HG03060 (cell line): ENCODE measurements at regions not wholly inside any gene's neighbourhood (a gene's known extent, or its start where the extent isn't known, plus 50 kb on each side); places are given as distances from the start of the nearest gene placed in this dataset.

Experiments
- ATAC-seq: cut with Tn5 transposase; IDR thresholded peaks from one replicate; pipeline ENCODE4 v1.9.1; 2021; ENCODE audit warnings: low read depth, moderate number of reproducible peaks; ENCODE audit not compliant: unreplicated experiment

DNA sequence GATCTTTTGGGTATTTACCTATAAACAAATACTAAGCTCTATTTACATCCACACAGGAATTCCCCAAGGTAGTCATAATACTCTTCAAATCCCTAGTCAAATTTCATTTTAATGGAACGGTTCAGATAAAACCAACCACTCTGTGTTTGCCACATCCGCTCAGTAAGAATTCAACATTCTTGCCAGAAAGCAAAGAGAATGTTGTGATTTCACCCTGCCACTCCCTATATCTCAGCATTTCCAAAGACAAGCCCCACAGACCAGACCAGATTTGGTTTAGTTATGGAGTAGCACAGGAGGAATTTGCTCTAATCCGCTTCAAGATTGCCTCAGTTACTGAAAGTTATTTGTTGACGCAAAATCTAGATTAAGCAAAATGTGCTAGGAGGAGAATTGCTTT is 105.6 kb upstream of the SERP2 start:
- no peak for ATAC-seq

DNA sequence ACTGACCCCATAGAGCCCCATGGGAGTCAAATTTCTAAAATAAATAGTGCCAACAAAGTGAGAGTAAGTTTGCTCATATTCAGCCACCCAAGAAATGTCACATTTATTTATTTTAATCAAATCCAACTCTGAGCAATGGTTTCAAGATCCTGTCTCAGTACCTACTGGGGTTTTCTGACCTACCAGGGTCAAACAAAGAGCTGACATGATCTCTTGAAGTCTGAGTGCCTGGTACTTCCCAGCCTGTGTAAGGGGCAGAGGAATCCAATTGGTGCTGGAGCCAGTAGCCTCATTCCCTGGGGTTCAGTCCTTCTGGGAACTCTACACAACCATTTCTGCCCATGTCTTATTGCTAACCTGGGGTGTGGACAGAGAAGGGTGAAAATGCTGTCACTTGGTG is 104.6 kb upstream of the SERP2 start:
- no peak for ATAC-seq

DNA sequence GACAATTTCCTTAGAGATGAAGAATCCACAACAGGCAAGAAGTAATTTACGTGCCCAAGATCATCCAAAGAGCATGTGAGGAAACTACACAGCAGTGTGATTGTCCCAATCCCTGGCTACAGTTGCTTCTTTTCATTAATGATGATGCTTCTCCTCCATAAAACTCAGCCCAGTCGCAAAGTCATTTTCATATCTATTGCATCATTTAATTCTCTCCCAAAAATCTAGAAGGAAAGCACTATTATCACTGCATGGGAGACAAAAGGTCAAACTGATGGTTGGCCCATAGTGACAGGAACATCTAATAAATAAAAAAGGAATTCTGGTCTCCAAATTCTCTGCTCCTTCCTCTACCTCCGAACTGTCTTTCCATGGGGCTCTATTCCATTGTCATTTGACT is 103.5 kb upstream of the SERP2 start:
- ATAC-seq = no peak

DNA sequence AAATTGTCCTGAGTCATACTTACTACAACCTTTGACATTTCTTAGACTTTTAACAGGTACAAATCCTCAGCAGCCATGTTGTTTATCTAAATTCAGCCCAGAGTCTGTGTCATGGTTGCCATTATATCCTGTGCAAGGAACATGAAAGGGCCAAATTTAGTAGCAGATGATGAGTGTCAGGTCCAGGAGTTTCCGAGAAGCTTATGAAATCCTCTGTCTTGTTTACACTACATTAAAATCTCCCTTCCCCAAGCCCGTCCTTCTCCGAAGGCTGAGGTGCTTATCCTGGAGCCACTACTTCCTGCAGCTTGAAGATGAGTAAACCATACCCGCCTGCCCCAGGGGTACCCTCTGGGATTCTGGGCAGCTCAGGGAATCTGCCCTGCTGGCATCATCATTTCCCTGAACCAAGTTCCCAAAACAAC is 102.6 kb upstream of the SERP2 start:
- no peak for ATAC-seq

DNA sequence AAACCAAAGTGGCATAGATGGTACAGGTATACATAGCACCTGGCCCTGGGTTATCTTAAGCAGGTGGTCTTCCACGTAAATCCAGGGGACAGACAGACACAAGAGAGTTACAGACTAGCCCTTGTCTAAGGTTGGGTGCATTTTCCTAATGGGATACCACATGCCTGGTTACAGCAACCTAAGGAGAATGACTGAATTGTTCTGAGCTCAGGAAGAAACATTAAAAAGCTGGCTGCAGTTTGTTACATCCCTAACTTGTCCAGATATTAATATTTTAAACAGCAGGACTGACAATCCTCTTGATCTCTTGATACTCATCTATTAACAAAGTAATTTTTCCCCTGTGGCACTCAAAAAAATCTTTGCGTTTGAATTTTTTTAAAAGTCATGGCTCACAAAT is 102.2 kb upstream of the SERP2 start:
- ATAC-seq = no peak

DNA sequence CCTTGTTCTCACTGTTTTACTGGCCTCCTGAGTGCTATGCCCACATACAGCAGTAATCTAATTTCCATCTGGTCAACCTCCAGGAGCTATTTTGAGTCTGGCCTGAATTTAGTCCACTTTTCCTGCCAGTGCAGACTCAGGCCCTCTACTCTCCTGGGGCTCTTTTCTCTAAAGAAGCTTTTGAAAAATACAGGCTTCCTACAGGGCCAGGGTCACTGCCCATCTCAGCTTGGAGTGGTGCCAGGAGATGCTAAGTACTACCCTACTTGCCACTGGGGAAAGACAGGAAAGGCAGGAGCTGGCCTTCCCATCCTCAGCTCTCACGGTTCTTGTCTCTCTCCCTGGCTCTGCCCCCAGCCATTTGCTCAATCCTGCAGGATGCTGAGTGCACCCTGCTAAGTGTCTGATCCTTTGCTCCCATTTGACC is 101.7 kb upstream of the SERP2 start:
- no peak for ATAC-seq

DNA sequence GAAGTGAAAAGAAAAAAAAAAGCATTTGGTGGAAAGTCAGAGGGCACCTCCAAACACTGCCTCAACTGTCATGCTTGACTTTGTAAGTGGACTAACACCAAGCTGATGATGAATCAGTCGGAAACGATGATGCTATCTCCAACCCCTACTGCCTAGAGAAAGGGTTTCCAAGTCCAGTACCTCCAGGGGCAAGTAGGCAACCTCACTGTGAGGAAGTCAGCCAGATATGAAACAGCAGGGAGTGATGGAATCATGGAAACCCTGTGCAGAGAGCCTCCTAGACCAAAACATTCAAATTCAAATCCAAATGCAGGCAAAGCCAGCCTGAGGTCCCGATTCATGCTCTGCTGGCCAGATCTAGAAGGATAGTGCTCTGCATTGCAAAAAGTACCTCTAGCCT is 100.9 kb upstream of the SERP2 start:
- no peak for ATAC-seq

DNA sequence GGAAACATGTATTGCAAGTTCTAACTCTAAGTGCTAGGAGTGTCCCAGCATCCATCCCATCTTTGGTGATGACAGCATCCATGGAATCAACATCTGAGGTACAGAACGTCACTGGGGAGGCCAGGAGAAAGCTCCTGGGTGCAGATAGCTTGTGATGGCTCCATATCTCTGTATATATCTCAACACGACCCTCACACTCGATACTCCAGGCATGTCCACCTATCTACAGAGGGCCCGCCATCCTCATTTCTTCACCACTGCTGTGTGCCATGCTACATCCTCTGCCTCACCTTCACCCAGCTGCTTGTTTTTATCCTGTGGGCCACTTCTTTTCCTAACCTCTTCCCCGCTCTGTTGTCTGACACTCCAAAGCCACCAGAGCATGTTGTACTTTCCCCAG is 100.4 kb upstream of the SERP2 start:
- no peak for ATAC-seq

DNA sequence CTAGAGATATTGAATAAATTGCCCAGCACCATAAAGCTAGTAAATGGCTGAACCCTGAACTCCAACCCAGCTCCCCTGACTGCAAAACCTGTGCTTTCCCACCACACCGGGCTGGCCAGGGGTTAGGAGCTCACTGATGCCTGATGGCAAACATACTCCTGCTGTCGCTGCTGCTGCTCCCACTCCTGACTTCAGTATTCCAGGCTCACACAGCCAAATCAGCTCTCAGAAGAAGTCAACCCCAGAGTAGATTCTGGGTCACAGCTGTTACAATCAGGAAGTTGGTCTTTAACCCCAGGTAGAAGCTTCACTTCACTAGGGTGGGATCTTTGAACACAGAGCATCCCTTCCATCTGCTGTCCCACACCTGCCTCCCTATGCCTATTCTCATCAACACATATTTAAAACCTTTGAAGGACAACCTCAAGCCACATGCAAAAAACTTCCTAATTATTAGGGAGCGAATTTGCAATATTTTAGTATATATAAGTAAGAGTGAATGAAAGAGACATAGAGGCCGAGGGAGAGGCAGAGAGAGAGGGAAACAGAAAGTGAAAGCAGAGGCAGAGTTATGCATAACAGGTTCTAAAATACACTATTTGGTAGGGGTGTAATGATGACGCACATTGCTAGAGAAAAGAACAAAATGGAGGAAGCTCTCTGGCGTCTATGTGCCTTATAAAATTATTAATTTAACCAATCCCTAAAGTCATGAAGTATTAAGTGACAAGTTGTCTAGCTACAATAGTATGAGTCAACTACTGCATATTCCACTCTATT is 99.4 kb upstream of the SERP2 start:
- ATAC-seq = peak; percentile 63

DNA sequence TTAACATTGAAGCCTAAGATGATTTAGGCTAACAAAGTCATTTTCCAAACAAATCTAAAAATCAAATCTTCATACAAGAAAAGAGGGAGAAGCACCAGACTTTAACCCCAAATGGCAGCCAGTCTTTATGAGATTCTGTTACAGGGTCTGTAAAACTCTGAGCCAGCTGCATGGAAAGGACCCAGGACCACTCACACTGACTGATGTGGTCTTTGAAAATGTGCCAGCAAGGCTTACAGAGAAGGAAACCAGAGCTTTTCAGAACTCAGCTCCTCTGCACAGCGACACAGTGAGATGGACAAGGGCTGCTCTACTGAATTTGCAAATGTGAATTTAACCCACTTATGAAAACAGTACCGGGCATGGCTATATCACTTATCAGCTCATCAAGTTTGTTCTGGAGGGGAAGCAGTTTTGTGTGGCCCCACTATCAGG is 98.8 kb upstream of the SERP2 start:
- no peak for ATAC-seq

DNA sequence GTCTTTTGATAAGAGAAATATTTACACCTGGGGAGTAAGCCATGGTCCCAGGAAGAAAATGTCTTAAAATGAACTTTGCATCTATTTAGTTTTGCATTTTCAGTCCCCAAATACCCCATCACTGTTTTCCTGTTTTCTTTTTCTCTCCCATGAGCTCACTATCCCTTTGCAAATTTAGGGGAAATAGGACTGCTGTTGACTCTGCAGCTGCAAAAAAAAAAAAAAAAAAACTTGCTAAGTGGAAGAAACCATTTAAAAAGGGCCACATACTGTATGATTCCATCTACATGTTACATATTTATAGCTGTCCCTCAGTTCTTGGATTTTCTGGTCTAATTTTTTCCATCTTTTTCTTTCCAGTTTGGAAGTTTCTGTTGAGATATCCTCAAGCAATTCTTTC is 98.2 kb upstream of the SERP2 start:
- ATAC-seq = no peak

DNA sequence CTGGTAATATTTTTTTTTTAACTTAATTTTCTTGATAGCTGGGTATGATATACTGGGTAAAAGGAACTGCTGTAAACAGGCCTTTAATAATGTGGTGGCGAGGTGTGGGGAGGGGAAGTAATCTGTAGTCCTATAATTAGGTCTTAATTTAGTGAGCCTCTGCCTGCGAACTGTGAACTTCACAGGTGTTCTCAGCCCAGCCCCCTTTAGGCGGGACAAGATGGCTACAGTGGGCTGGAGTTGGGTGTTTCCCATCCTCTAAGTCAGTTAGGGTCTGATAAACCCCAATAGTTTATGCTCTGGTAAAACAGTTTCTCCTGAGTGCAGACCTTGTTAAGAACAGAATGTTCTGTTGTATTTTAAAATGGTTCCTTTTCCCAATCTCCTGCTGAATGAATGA is 97.6 kb upstream of the SERP2 start:
- ATAC-seq = no peak

DNA sequence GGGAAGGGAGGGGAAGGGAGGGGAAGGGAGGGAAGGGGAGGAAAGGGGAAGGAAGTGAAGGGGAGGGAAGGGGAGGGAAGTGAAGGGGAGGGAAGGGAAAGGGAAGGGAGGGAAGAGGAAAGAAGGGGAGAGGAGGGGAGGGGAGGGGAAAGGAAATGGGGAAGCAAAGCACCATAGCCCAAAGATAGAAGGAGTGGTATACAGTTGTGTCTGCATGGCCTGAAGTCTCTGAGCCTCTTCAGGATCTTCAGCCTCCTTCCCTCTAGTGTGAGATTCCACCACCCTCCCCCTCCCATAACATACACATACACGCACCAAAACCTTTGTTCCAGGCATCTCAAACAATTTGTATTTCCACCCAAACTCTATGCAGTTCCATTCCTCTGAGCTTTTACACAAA is 96.2 kb upstream of the SERP2 start:
- no peak for ATAC-seq

DNA sequence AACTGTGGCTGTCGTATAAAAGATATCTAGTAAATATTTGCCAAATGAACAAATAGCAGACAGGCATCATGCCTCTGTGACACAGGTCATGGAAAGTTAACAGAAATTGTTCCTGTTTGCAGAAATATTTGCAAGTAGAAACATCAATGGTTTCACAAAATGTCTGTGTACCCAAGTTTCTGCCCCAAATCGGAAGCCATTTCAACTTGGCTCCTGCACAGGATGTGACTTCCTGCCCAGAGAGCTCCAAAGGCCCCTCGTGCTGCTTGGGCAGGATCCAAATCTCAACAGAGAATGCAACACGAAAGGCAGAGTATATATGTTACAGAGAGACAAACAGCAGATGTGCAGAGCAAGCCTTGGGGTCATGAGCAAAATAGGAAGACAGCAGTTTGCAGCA is 95.5 kb upstream of the SERP2 start:
- ATAC-seq = no peak

DNA sequence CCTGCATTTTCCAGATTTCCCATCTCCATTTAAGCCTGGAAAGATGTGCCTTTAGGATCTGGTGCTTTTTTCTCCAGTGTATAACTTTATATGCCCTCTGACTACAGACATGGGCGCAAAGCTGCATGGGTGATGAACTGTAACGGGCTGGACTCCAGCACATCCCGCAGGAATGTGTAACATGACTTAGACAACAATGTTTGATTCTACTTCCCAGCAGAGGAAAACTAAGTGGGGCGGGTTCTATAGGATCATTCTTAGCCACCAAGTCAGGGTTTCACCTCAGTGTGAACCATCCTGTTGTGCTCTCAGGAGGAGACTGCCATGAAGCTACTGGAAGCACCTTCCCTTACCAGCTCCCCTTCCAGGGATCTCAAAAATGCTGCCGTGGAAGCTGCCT is 93.2 kb upstream of the SERP2 start:
- no peak for ATAC-seq

DNA sequence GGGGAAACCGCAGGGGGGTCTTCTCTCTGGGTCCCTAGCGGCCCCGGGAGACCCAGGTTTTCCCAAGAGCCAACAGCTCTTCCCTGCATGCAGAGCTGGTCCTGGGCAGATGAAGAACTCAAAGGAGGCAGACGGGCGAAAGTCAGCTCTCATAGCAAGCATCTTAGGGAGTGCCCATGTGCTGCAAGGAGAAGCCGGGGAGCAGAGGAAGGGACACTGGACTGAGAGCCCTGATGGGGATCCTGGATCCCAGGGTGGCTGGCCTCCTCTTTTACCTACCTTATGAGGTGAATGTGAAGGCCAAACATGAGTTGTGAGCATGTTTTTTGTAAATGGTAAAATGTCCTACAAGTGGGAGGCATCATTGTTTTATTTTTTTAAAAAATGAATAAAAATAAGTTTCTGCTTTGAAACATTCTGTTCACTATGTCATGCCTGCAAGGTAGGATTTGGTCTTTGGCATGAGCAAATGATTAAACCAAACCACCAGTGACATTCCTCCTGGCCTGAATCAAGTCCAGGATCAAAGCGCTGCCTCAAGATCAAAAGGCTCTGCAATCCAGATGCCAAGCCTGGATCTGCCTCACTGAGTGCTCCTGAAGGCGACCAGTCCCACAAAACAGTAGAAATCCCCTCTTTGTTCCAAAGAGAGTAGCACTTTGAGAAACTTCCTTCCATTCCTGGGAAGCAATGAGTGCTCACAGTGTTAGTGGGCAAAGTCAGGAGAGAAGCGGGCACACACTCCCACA is 92.2 kb upstream of the SERP2 start:
- no peak for ATAC-seq

DNA sequence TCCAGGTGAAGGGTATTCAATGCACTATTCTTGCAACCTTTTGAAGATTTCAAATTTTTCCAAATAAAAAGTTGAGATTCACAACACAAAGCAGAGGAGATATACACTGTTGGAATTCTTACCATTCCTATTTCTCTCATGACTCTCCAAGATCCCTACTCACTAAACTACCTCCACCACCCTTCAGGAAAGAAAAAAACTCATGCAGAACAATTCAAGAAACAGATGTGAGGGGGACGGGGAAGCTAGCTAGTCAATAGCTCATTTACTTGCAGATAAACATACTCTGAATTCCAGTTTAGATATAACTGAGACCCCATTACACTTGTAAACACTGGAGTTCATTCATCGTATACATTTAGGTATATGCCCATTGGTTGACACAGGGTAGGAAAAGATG is 90.0 kb upstream of the SERP2 start:
- no peak for ATAC-seq

DNA sequence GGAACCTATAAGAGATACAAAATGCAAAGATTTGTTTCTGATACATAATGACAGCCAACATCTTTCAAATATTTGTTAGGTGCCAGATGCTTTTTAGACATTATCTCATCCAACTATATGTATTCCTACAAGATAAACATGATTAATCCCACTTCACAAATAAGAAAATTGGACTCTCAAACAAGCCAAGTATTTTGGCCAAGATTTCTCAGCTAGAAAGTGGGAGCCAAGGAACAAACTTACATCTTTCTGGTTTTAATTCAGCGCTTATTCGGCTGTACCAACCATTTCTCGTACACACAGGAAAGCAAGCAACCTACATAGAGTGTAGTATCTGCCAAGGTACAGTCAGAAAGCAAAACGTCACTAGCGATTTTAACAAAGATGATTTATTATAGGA is 85.7 kb upstream of the SERP2 start:
- no peak for ATAC-seq

DNA sequence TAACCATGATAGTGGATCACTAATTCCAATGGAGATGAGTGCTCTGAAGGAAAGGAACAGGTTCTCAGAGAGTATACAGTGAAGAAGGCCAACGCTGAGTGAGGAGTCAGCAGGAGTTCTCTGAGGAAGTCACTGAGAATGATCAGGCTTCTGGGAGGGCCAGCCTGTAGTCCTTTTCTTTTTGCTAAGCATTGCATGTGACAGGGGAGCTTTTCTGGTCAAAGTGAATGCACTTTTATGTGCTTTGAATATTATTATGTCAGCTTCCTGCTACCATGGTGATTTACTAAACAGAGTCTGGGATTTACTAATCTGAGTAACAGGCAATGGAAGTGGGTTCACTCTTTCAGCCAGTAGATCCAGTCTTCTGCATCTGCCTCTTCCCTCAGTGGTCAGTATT is 81.1 kb upstream of the SERP2 start:
- ATAC-seq = no peak

DNA sequence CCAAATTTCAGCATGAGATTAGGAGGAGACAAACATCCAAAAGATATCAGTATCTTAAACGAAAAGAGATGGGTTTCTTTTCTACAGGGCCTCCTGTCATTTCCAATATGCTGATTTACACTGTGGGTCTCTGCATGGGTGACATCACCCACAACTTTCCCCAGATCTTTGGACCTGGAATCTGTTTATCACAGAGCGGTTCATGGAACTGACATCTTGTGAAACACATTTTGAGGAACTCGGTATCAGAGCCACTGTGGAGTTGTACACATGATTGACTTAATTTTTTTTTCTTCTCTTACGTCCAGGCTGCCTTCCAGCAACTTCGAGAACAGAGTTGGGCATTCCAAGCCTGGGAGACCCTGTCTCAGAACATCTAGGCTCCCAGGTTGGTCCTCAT is 80.2 kb upstream of the SERP2 start:
- no peak for ATAC-seq

DNA sequence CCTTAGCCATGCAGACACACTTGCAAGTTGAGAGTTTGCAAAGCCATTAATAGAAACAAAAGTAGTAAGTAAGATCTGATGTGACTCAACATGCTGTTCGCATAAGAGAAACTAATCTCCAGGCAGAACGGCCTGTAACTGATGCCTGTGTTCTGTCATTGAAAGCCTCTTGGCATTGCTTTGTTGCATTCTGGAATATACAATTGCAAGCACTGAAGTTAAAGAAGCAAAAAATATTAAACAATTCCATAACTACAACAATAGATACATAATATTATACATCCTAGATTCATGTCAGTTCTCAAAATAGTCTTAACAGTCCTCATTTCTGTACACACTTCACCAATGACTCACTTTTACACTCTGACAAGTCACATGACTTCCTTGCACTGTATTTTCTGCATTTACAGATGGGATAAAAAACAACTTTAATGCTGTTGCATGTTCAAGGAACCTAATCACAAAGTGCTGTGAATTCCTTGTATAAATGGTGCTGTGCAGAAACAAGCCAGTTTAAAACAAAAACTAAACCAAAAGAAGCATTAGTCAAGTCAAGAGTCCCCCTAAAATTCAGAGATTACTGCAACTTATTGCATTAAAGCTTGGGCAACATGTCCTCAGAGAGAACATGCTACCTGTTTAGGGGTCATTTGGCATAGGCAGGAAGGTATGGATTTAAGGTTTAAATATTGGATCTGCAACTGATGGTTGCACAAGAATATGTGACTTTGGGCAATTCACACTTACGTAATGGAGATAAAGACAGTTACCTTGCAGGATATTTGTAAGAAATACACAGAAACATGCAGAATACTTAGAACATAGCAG is 79.5 kb upstream of the SERP2 start:
- ATAC-seq = no peak
